ENCODE measurements at regions not wholly inside any gene's neighbourhood (a gene's known extent, or its start where the extent isn't known, plus 50 kb on each side); places are given as distances from the start of the nearest gene placed in this dataset.

GRCh38 chr14:98183556-98183955 is 1088.4 kb downstream of the BCL11B start:
- FAIRE-seq (no peak), DNase-seq (ENCODE audit: insufficient read length, low spot score) (no peak)
- TF ChIP-seq POLR2A (IDR thresholded peaks at IDR 0.05; ENCODE audit: low read depth, low read length): no peak

GRCh38 chr14:98184457-98184856 is 1087.5 kb downstream of the BCL11B start:
- FAIRE-seq: no peak
- no peak for TF ChIP-seq POLR2A (IDR thresholded peaks at IDR 0.05; ENCODE audit: low read depth, low read length)
- DNase-seq (ENCODE audit: insufficient read length, low spot score): no peak

GRCh38 chr14:98185036-98185435 is 1087.0 kb downstream of the BCL11B start:
- no peak for TF ChIP-seq POLR2A (IDR thresholded peaks at IDR 0.05; ENCODE audit: low read depth, low read length)
- DNase-seq (ENCODE audit: insufficient read length, low spot score) (no peak), FAIRE-seq (no peak)

GRCh38 chr14:98186140-98186539 is 1085.9 kb downstream of the BCL11B start:
- TF ChIP-seq POLR2A (IDR thresholded peaks at IDR 0.05; ENCODE audit: low read depth, low read length): no peak

GRCh38 chr14:98187281-98187680 is 1084.7 kb downstream of the BCL11B start:
- DNase-seq (ENCODE audit: insufficient read length, low spot score) (no peak), FAIRE-seq (no peak)
- TF ChIP-seq POLR2A (IDR thresholded peaks at IDR 0.05; ENCODE audit: low read depth, low read length): no peak

More at GRCh38 chr14:98186140-98186539, 1085.9 kb downstream of the BCL11B start:
- FAIRE-seq (no peak), DNase-seq (ENCODE audit: insufficient read length, low spot score) (no peak)

GRCh38 chr14:98189062-98189461 is 1082.9 kb downstream of the BCL11B start:
- TF ChIP-seq POLR2A (IDR thresholded peaks at IDR 0.05; ENCODE audit: low read depth, low read length): no peak
- DNase-seq (ENCODE audit: insufficient read length, low spot score) (no peak), FAIRE-seq (no peak)

- TF ChIP-seq POLR2A (IDR thresholded peaks at IDR 0.05; ENCODE audit: low read depth, low read length): no peak
- FAIRE-seq (no peak), DNase-seq (ENCODE audit: insufficient read length, low spot score) (no peak)
Observed at GRCh38 chr14:98189511-98189910, 1082.5 kb downstream of the BCL11B start.

- no peak for TF ChIP-seq POLR2A (IDR thresholded peaks at IDR 0.05; ENCODE audit: low read depth, low read length)
- no peak for FAIRE-seq
- DNase-seq (ENCODE audit: insufficient read length, low spot score): no peak
Observed at GRCh38 chr14:98189944-98190343, 1082.1 kb downstream of the BCL11B start.

- no peak for FAIRE-seq
- TF ChIP-seq POLR2A (IDR thresholded peaks at IDR 0.05; ENCODE audit: low read depth, low read length): no peak
- no peak for DNase-seq (ENCODE audit: insufficient read length, low spot score)
Observed at GRCh38 chr14:98192946-98193345, 1079.1 kb downstream of the BCL11B start.

- TF ChIP-seq POLR2A (IDR thresholded peaks at IDR 0.05; ENCODE audit: low read depth, low read length): no peak
- FAIRE-seq (no peak), DNase-seq (ENCODE audit: insufficient read length, low spot score) (no peak)
Observed at GRCh38 chr14:98194821-98195220, 1077.2 kb downstream of the BCL11B start.

GRCh38 chr14:98195256-98195655 is 1076.7 kb downstream of the BCL11B start:
- FAIRE-seq (no peak), DNase-seq (ENCODE audit: insufficient read length, low spot score) (no peak)
- TF ChIP-seq POLR2A (IDR thresholded peaks at IDR 0.05; ENCODE audit: low read depth, low read length): no peak

GRCh38 chr14:98197933-98198332 is 1074.1 kb downstream of the BCL11B start:
- FAIRE-seq: no peak
- TF ChIP-seq POLR2A (IDR thresholded peaks at IDR 0.05; ENCODE audit: low read depth, low read length): no peak
- DNase-seq (ENCODE audit: insufficient read length, low spot score): no peak

GRCh38 chr14:98198385-98198784 is 1073.6 kb downstream of the BCL11B start:
- TF ChIP-seq POLR2A (IDR thresholded peaks at IDR 0.05; ENCODE audit: low read depth, low read length): no peak
- no peak for FAIRE-seq
- DNase-seq (ENCODE audit: insufficient read length, low spot score): no peak

- FAIRE-seq: no peak
- no peak for TF ChIP-seq POLR2A (IDR thresholded peaks at IDR 0.05; ENCODE audit: low read depth, low read length)
- DNase-seq (ENCODE audit: insufficient read length, low spot score): no peak
Observed at GRCh38 chr14:98200601-98201000, 1071.4 kb downstream of the BCL11B start.

- TF ChIP-seq POLR2A (IDR thresholded peaks at IDR 0.05; ENCODE audit: low read depth, low read length): no peak
- DNase-seq (ENCODE audit: insufficient read length, low spot score) (no peak), FAIRE-seq (no peak)
Observed at GRCh38 chr14:98203421-98203820, 1068.6 kb downstream of the BCL11B start.

GRCh38 chr14:98204139-98204538 is 1067.9 kb downstream of the BCL11B start:
- no peak for DNase-seq (ENCODE audit: insufficient read length, low spot score)
- TF ChIP-seq POLR2A (IDR thresholded peaks at IDR 0.05; ENCODE audit: low read depth, low read length): no peak
- no peak for FAIRE-seq

Measured in H54 (cell line).